Astrocyte (in vitro differentiated cells and primary cell): ENCODE measurements at regions not wholly inside any gene's neighbourhood (a gene's known extent, or its start where the extent isn't known, plus 50 kb on each side); places are given as distances from the start of the nearest gene placed in this dataset.

Experiments
- EZH2 ChIP-seq: IDR thresholded peaks from 2 replicates; pipeline ENCODE4 v1.6.1; 2012; ENCODE audit warnings: mild to moderate bottlenecking, low read length, inconsistent platforms; ENCODE audit not compliant: insufficient read depth
- TF ChIP-seq, protein P1 (sequence below): IDR thresholded peaks from 2 replicates; pipeline ENCODE4 v1.5.1; 2011; ENCODE audit warnings: low read depth, mild to moderate bottlenecking, inconsistent platforms, low read length, moderate library complexity; ENCODE audit not compliant: insufficient read depth

DNA sequence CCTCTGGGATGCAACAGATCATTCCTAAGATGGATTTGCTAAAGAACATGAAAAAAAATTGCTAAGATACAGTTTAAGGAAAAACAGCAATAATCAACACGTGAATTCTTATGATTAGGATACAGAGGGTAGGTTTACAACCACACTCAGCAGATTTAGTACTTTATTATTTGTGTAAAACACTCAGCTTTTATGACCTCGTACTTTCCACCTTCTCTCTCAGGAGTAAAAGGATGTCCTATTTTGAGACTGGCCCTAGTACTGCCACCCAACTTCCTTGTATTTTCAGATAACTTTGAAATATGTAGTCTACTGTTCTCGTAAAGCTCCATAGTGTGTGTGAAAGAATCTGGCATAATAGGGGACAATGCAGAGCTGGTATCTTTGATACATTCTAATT is 186.1 kb downstream of the ARL4A start:
- TF ChIP-seq, protein P1, sequence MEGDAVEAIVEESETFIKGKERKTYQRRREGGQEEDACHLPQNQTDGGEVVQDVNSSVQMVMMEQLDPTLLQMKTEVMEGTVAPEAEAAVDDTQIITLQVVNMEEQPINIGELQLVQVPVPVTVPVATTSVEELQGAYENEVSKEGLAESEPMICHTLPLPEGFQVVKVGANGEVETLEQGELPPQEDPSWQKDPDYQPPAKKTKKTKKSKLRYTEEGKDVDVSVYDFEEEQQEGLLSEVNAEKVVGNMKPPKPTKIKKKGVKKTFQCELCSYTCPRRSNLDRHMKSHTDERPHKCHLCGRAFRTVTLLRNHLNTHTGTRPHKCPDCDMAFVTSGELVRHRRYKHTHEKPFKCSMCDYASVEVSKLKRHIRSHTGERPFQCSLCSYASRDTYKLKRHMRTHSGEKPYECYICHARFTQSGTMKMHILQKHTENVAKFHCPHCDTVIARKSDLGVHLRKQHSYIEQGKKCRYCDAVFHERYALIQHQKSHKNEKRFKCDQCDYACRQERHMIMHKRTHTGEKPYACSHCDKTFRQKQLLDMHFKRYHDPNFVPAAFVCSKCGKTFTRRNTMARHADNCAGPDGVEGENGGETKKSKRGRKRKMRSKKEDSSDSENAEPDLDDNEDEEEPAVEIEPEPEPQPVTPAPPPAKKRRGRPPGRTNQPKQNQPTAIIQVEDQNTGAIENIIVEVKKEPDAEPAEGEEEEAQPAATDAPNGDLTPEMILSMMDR: no peak
- TF ChIP-seq EZH2: no peak
